IMR-90 (cell line): ENCODE measurements at regions not wholly inside any gene's neighbourhood (a gene's known extent, or its start where the extent isn't known, plus 50 kb on each side); places are given as distances from the start of the nearest gene placed in this dataset.
"Not testable (repeated sequence)": the region's sequence is repeated elsewhere in the genome, so short reads cannot be mapped to it uniquely, and the experiment has no call there.

Source experiments
- BHLHE40 ChIP-seq: fragments of 150-350 bp; IDR thresholded peaks from 2 replicates; pipeline ENCODE4 v1.6.1; 2016; ENCODE audit warnings: mild to moderate bottlenecking, low read depth, low read length
- CEBPB ChIP-seq: IDR thresholded peaks from 2 replicates; pipeline ENCODE4 v1.6.1; 2012; ENCODE audit warnings: low read depth, low read length, improper control_type of control experiment
- CTCF ChIP-seq: conservative IDR thresholded peaks from 2 replicates; pipeline ENCODE4 v1.5.1; 2012; ENCODE audit warnings: mild to moderate bottlenecking, low read depth, low read length, improper control_type of control experiment
- MAFK ChIP-seq: IDR thresholded peaks from 2 replicates; pipeline ENCODE4 v1.6.1; 2012; ENCODE audit warnings: low read depth, low read length, improper control_type of control experiment
- MAZ ChIP-seq: IDR thresholded peaks from 2 replicates; pipeline ENCODE4 v1.6.1; 2012; ENCODE audit warnings: low read depth, mild to moderate bottlenecking, low read length, improper control_type of control experiment, moderate library complexity, borderline replicate concordance
- MXI1 ChIP-seq: IDR thresholded peaks from 2 replicates; pipeline ENCODE4 v1.6.1; 2012; ENCODE audit warnings: low read depth, mild to moderate bottlenecking, low read length, moderate library complexity, borderline replicate concordance
- POLR2A ChIP-seq: IDR thresholded peaks from 2 replicates; pipeline ENCODE4 v1.6.1; 2012; ENCODE audit warnings: mild to moderate bottlenecking, low read depth, low read length
- RAD21 ChIP-seq: IDR thresholded peaks from 2 replicates; pipeline ENCODE4 v1.6.1; 2012; ENCODE audit warnings: low read length, improper control_type of control experiment
- RCOR1 ChIP-seq: IDR thresholded peaks from 2 replicates; pipeline ENCODE4 v1.6.1; 2012; ENCODE audit warnings: mild to moderate bottlenecking, low read length, improper control_type of control experiment; ENCODE audit not compliant: insufficient replicate concordance
- RFX5 ChIP-seq: IDR thresholded peaks from 2 replicates; pipeline ENCODE4 v1.8.0; 2012; ENCODE audit warnings: low read depth, mild to moderate bottlenecking, low read length, moderate library complexity
- SMC3 ChIP-seq: fragments of 150-350 bp; IDR thresholded peaks from 2 replicates; pipeline ENCODE4 v1.6.1; 2016; ENCODE audit warnings: low read depth, mild to moderate bottlenecking, antibody characterized with exemption, low read length, moderate library complexity
- USF2 ChIP-seq: fragments of 150-350 bp; IDR thresholded peaks from 2 replicates; pipeline ENCODE4 v1.6.1; 2017; ENCODE audit warnings: mild to moderate bottlenecking, antibody characterized with exemption, low read length, low read depth
- TF ChIP-seq, protein P1 (sequence below): fragments of 150-350 bp; IDR thresholded peaks from 2 replicates; pipeline ENCODE4 v1.6.1; 2016; ENCODE audit warnings: low read depth, mild to moderate bottlenecking, low read length, moderate library complexity, borderline replicate concordance

- TF ChIP-seq CTCF, POLR2A, SMC3, MAZ, RCOR1, MXI1, BHLHE40, CEBPB, USF2, RFX5, RAD21, MAFK: not testable (repeated sequence)
- TF ChIP-seq, protein P1, sequence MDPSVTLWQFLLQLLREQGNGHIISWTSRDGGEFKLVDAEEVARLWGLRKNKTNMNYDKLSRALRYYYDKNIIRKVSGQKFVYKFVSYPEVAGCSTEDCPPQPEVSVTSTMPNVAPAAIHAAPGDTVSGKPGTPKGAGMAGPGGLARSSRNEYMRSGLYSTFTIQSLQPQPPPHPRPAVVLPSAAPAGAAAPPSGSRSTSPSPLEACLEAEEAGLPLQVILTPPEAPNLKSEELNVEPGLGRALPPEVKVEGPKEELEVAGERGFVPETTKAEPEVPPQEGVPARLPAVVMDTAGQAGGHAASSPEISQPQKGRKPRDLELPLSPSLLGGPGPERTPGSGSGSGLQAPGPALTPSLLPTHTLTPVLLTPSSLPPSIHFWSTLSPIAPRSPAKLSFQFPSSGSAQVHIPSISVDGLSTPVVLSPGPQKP, result not testable (repeated sequence)
Measured at GRCh38 chr12:74600817-74601216, 63.2 kb downstream of the ATXN7L3B start.
